Stimulated activated CD8-positive, alpha-beta memory T cell treated with anti-CD3 and anti-CD28 coated beads, Interleukin-4, amount 100 ng/mL, for 24 hours (primary cell): ENCODE measurements at regions not wholly inside any gene's neighbourhood (a gene's known extent, or its start where the extent isn't known, plus 50 kb on each side); places are given as distances from the start of the nearest gene placed in this dataset.

Source experiments
- DNase-seq: peaks from one replicate; pipeline ENCODE4 v3.0.0-alpha.2; 2020; ENCODE audit warnings: low read depth

DNA sequence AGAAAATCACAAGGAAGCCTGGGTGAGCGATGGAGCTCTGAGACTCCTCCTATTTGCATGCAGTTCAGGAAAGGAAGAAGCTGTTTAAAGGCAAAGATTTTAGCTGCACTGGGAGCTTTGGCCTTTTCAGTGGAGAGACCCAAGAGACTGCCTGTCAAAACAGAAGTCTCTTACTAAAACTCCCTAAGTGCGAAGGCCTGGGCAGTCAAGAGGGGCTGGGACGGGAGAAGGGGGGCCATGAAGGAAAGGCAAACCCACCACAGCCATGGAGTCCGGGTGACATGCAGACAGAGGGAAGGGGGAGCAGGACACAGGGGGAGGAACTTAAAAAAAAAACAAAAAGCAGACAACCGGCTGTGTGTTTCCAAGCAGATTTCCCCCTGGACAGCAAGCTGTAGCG lies 537.6 kb upstream of the NOX3 start:
- DNase-seq: no peak

DNA sequence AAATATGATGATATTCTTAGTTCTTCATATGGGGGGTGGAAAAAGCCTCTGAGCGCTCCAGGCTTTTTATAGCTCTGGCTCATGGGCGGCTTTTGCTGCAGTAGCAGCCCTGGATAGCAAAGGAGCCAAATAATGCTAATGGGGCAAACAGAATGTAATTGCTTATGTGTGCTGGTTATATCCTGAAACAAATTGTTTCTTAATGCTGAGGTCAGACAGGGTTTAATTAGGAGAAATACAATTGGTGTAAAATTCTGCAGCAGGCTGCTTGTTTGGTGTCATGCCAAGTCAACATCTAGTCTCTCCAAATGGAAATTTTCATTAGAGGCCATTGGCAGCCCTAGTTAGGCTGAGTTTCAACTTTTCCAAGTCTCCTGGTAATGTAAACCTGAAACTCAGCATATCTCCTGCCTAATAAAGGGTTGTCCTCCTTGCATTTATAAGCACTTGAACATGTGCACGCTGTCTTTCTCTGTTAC lies 530.1 kb upstream of the NOX3 start:
- DNase-seq: no peak

DNA sequence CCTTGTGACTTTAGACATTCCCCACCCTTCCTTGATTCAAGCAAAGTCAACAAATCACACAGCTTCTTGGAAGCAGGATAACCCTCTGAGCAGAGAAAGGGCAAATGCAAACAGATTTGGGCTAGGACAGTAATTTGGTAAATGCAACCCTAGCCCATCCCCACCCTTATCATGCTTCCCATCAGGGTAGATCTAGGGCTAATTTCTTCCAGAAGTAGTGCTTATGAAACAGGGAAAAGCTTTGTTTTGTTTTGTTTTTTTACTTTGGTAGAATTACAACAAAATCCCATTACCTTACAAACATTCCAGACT lies 525.1 kb upstream of the NOX3 start:
- no peak for DNase-seq

DNA sequence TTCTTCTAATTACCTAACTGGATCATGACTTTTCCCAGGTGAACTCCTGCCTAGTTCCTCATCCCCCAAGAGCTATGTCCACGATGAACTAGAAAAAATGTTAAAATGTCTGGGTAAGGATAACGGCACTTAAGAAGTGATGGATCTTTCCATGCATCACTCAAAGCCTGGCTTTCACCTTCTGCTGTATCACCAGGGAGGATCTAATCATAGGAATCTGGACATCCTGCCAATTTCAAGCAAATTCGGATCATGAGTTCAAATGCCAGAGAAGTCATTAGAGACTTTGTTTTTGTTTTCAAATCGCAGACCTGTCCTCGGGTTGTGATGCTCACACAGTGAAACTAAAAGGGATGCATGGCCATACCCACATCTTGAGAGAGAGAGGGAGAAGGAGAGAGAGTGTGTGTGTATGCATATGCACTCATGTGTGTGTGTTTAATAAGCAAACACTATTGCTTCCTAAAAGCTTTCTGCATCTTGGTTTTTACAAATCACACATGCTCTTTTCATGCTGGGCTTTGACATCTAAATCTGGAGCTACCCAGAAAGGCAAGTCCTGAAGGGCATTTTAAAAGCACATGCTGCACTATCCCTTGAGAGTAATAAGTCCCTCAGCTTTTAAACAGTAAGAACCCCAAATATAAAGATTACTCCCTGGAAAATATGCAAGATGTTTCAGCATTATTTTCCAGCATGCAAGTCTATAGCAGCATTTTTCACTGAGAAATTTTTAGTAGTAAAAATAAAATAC lies 524.6 kb upstream of the NOX3 start:
- DNase-seq: no peak

DNA sequence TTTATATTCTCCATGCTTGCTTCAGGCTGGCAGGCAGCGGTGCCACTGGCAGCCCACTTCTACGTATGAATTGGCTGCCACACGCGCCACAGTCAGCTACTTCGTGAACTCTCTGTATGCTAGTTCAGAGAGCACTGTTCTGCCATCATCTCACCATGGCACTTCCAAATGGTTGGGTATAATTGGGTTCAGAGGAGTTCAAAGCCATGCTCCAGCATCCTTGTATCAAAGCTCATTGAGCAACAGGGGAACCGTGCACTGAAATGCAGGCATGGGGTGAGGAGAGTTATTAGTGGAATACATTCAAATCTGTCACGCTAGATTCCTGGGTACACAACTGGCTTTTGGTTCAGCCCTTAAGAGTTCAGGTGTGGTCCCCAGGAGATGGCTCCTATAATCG lies 519.9 kb upstream of the NOX3 start:
- no peak for DNase-seq

DNA sequence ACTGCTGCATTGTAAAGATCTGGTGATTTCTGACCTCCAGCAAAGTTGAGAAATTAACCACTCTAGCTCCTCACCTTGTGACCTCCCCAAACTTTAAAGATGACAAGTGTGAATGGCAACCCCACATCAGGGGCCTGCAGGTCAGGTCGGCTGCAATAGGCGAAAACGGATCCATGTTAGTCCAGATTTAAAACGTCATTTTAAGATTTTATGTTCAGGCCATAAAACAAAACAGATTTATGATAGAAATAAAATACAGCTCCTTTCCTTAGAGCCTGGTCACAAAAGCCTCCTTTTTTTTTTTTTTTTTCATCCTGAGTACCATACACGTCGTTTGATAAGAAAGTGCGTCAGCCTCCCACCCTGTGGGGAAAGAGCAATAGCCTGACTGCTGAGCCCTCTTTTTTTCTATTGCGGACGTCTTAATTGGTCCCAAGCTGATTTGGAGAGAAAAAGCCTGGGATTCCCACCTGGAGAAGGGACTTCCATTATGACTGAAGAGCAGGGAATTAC lies 519.2 kb upstream of the NOX3 start:
- no peak for DNase-seq

DNA sequence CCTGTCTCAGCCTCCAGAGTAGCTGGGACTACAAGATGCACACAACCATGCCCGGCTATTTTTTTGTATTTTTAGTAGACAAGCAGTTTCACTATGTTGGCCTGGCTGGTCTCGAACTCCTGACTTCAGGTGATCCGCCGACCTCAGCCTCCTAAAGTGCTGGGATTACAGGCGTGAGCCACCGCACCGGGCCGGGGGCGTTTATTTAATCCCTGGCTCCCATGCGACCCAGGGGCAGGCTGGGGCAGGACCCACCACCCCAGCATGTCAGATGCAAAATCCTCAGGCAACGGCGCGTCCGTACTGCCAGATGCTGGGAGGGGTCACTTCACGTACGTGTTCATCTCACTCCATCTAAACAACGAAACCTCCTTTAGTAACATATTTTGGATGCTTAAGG lies 518.7 kb upstream of the NOX3 start:
- no peak for DNase-seq

DNA sequence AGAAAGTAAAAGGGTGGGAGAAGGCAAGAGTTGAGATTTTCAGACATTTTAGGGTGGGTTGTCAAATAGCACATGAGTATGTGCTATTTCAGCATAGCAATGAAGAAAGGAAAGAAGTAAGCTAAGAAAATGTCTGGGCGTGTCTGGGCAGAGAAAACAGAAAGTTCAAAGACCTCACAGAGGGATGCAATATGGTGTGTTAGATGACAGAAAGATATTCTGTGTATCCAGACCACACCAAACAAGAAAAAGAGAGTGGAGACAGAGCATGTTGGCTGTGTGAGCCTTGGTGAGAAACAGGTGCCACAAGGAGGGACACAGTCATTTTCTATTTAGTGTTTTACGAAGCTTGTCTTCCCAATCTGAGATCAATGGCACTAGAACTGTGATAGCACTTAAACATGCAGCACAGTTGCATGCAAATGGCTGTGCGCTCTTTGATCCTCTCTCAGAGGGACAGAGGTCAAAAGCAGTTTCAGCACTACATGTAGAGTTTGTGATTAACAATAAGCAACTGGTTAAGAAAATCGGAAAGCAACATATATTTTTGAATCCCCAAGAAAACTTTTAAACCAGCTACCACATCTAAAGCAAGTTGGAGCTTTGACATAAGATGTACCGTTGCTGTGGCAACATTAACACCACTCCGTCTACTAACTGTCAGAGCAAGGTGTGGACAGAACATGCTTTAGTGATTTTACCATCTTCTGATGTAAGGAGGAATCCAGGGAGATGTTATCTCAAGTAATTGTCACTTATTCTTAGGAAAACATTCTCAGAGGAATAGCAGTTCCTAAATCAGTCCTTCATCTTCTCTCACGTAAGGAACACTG lies 515.5 kb upstream of the NOX3 start:
- no peak for DNase-seq

DNA sequence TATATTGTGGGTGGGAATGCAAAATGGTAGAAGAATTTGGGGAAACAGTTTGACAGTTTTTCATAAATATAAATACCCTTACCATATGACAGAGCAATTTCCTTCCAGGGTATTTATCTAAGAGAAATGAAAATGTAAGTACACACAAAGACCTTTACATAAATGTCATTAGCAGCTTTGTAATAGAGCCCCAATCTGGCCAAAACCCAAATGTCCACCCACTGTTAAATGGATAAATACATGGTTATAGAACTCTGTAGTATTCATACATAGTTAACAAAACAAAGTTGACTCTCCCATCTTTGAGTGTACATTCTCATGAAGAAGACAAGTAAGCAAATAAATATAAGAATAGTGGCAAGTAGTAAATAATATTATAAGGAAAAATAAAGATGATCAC lies 514.8 kb upstream of the NOX3 start:
- no peak for DNase-seq

DNA sequence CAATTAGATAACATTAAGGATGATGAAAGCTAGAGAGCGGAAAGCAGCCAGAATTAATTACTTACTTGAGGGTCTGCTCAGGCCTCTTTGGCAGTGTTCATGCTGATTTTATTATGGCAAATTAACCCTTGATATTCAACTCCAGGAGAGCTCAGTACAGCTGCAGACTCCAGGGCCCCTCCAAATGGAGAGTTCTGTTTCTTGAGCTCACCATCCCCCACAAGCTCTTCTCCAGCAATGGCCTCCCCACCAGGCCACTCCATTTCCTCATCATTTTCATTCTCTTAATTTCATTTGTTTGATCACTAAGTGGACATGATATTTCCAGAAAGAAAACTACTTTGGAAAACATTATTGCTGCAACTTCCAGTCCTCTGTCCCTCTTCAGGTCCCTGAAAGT lies 513.3 kb upstream of the NOX3 start:
- no peak for DNase-seq

DNA sequence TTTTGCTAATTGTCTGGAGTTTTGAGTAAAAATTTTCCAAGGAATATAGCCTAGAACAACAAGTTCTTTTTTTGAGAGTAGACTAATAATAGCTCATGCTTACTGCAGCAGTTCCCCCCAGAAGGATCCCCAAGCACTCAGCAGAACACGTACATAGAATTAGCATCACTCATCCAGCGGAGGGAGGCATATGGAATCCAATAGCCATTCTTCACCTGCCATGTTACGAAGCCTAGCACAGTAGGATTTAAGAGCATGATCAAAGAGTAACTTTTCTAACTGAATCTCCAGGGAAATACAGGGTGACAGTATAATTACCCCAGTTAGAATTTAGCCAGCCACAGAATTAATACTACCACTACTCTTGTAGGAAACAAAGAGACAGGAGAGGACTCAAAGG lies 511.7 kb upstream of the NOX3 start:
- DNase-seq: no peak

DNA sequence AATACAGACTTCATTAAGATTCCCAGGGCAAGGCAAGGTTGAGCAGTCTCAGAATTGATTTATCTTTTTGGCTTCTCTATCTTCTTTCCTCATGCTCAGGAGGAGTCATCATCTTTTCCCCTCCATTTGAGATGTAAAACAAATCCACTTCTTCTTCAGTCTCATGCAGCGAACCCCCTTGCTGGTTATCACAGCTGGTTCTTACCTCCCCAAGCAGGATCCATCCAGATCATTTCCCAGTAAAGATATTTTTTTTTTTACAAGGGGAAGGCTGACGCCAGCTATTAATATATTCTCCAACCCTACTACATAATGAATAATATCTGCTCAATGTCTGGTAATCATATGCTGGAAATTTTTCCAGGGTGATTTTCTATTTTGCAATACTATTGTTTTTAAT lies 508.9 kb upstream of the NOX3 start:
- no peak for DNase-seq

DNA sequence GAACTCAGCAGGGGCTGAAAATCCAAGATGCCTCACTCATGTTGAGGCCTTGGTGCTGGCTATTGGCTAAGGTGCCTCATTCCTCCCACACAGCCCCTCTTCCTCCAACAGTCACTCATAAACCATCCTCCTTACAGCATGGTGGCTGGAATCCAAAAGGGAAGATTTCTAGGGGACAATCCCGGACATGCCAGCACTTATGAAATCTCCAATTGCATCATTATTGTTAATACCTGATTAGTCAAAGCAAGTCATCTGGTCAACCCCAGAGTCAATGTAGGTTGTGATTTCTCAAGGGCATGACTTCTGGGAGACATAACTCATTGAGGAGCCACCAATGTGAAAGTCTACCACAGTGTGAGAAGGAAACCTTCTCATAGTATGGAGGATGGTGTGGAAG lies 506.6 kb upstream of the NOX3 start:
- no peak for DNase-seq

DNA sequence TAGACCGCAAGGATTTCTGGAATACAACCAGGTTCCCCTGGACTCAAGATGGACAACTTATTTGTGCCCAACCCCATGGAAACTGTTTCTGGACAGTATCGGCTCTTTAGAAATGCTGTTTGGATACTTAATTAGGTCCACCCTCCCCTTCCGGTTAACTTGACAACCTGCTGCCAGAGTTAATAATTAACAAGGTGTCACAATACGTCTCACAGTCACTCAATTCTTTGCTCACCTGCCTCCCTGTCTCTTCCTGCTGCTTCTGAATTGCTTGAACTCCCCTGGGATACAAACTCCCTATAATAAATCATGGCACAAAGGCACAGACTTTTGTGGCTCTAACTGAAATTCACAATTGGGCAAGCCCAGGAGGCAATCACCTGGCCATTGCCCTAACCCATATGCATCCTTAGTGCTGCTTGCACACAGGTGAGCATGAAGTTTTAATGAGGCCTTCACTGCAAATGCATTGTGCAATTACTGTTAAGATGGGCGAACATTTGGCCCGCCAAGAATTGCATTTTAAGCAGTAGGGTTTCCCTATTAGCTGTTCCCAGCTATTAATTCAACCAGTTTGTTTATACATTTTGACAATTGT lies 504.4 kb upstream of the NOX3 start:
- no peak for DNase-seq

DNA sequence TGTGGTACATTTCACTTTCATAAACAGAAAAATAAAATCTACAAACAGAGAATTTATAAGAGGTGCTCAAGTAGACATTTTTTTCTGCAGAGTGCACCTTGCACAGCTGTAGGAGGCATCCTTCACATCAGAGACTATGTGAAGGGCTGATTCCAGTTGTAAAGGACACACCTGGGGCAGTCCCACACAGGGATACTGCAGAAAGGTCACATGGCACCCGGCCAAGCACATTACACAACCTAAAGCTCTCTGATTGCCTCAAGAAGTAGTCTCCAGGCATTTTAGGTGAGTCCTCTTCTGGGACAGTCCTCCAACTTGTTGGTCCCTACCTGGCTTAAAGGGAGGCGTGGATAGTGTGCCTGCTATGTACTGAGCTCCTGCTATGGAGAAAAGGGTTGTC lies 502.9 kb upstream of the NOX3 start:
- no peak for DNase-seq

DNA sequence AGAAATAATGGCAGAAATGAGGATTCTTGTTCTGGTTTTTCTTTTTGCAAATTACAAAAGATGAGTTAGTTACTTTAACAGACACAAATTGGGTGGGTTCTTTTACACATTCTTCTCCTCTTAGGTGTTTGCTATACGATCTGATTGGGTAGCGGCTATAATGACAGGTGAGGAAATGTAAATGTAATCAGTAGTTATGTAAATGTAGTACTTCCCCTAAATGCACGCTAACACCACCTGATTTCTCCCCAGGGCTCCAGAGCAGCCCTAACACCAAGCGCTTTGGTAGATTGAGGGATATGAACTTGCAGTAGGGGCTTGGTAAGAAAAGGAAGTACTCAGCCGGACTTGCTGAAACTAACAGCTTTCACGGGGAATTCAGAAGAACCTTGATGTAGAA lies 499.4 kb upstream of the NOX3 start:
- no peak for DNase-seq

DNA sequence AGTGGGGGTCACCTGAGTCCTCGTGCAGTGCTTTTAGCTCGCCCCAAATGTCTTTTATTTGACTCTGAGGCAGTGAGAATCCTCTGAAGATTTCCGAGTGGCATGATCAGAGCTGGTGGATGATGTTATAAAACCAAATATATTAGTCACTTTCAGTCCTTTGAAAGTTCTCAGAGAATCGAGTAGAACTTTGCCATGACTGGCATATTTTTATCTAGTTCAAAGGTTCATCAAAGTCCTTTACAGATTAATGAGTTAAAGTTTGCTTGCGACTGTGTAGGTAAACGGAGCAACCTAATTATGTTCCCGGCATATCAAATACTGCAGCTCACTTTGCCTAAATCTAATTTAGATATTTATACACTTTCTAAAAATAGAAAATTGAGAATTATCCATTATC lies 498.5 kb upstream of the NOX3 start:
- DNase-seq: no peak

DNA sequence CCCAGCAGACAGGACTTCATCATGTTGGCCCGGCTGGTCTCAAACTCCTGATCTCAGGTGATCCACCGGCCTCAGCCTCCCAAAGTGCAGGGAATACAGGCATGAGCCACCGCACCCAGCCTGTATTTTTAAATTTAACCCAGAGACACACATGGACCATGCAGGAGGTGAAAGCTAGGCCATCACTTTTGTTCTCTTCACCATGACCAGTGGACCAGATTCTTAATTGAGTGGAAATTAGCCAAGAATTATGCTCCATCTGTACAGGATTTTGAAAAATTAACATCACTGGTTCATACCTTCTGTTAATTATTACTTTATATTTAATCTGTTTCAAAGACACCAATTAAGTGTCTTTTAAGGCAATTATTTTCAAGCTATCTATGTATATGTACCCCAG lies 493.6 kb upstream of the NOX3 start:
- DNase-seq: no peak

DNA sequence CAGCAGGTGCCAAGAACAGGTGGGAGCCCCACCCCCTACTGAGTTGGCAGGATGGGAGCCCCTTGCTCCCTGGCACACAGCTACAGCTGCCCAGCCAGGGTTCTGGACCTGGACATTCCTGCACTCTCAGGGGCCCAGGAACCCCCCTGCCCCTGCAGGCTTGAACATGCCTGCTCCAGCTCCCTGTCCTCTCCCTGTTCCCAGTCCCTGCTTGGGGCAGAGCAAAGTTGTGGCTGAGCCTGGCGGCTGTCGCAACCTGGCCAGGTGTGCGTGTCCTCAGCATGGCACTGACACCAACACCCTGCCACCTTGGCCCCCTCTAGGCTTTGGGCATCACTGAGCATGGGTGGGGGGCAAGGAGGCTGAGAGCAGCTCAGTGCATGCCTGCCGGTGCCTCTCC lies 491.2 kb upstream of the NOX3 start:
- DNase-seq: no peak

DNA sequence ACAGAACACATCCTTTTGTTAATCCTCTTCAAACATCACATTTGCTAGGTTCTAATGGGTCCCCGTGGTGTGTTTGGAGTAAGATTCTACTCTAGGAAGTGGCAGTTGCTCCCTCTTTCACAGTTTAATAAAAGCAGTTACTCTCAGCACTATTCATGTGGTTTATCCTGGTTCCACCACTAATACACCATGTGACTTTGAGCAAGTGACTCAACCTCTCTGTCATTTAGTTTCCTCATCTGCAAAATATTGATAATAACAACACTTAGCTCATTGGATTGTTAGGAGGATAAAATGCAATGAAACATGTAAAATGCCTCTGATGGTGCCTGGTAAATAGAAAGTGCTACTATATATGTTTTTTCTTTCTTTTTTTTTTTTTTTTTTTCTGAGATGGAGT lies 488.0 kb upstream of the NOX3 start:
- no peak for DNase-seq

DNA sequence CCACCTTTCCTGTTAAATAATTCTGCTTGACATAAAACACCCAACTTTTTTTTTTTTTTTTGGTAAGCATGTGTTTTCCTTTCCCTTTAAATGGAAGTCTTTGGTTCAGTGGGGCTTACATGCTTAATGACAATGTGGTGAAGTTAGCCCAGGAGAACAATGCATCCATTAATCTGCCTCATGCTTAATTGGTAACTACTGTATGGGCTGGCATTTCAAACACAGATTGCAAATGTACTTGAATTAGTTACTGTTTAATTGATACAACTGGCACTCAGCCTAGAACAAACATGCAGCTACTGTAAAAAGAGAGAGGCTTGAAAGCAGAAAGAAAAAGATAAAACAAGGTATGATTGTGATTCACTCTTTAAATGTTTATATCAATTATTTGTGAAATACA lies 483.6 kb upstream of the NOX3 start:
- DNase-seq: no peak

DNA sequence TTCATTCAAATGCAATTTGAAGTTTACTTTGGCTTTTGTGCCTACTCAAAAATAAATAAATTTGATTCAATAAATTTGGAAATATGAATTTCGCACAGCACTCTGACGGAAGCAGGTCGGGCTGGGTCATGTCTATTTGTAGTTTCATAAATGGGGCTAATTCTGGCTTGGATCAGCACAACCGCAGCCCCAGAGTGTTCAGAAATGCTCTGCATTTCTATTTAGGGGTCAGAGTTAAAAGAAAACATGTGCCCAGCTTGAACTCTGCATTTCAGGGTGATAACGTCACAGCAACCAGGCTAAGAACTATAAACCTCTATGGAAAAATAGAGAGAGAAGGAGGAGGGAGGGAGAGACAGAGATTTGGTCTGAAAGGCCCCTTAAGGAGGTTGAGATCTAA lies 480.9 kb upstream of the NOX3 start:
- DNase-seq: no peak

DNA sequence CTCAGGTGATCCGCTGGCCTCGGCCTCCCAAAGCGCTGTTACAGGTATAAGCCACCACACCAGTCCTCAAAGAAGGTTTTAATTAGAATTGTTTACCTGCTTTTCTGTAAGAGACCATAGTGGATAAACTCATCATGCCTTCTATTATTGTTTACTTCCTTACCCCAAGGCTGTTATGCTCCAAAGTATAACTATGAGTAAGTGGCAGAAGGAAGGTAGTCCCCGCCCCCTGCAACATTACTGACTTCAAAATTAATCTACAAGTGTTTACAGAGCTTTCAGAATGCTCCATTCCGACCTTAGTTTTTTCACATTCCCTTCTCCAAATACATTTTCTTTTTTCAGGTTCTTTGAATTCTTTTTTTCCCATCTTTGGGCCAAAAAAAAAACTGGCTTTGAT lies 480.5 kb upstream of the NOX3 start:
- no peak for DNase-seq
